Neural cell (in vitro differentiated cells): ENCODE measurements at regions not wholly inside any gene's neighbourhood (a gene's known extent, or its start where the extent isn't known, plus 50 kb on each side); places are given as distances from the start of the nearest gene placed in this dataset.

Experiments
- H2AFZ ChIP-seq: fragments of 200-600, 300-800 bp; sonication (generic), shearing (Covaris generic); 2 replicates; pipeline ENCODE4 v1.6.0; 2014; ENCODE audit warnings: low read depth, mild to moderate bottlenecking, antibody characterized with exemption, low read length, moderate library complexity
- H3F3A ChIP-seq: fragments of 200-600 bp; shearing (Covaris generic); 2 replicates; pipeline ENCODE4 v1.6.1; 2016; ENCODE audit warnings: mild to moderate bottlenecking, moderate library complexity, mixed read lengths, antibody characterized with exemption, low read length; ENCODE audit not compliant: insufficient read depth, poor library complexity, severe bottlenecking
- H3K27ac ChIP-seq: fragments of 200-600, 300-800 bp; sonication (generic), shearing (Covaris generic); 2 replicates; pipeline ENCODE4 v1.5.1; 2014; ENCODE audit warnings: mild to moderate bottlenecking, low read length, moderate library complexity
- H3K27me3 ChIP-seq: fragments of 300-800, 200-600 bp; sonication (generic), shearing (Covaris generic); 2 replicates; pipeline ENCODE4 v1.6.0; 2014; ENCODE audit warnings: mild to moderate bottlenecking, low read depth, low read length, moderate library complexity; ENCODE audit not compliant: insufficient read depth
- H3K36me3 ChIP-seq: fragments of 300-800, 200-600 bp; sonication (generic), shearing (Covaris generic); 2 replicates; pipeline ENCODE4 v1.5.1; 2014; ENCODE audit warnings: mild to moderate bottlenecking, antibody characterized with exemption, low read length, moderate library complexity; ENCODE audit not compliant: insufficient read depth
- H3K4me2 ChIP-seq: fragments of 300-800, 200-600 bp; sonication (generic), shearing (Covaris generic); 2 replicates; pipeline ENCODE4 v1.6.0; 2014; ENCODE audit warnings: mild to moderate bottlenecking, low read length
- H3K4me3 ChIP-seq: fragments of 300-800, 200-600 bp; sonication (generic), shearing (Covaris generic); 2 replicates; pipeline ENCODE4 v1.5.1; 2014; ENCODE audit warnings: mild to moderate bottlenecking, low read length, moderate library complexity
- H3K79me2 ChIP-seq: fragments of 200-600 bp; shearing (Covaris generic); replicated peaks from 2 replicates; pipeline ENCODE4 v1.6.0; 2014; ENCODE audit warnings: mild to moderate bottlenecking, low read length, moderate library complexity; ENCODE audit not compliant: insufficient read depth
- H3K9ac ChIP-seq: fragments of 300-800, 200-600 bp; sonication (generic), shearing (Covaris generic); 2 replicates; pipeline ENCODE4 v1.6.1; 2016; ENCODE audit warnings: mild to moderate bottlenecking, low read length, mixed read lengths
- H3K9me2 ChIP-seq: fragments of 200-600 bp; shearing (Covaris generic); 2 replicates; pipeline ENCODE4 v1.6.1; 2016; ENCODE audit warnings: mild to moderate bottlenecking, low read length, mixed read lengths; ENCODE audit not compliant: insufficient read depth
- H3K9me3 ChIP-seq: fragments of 200-600, 300-800 bp; sonication (generic), shearing (Covaris generic); 2 replicates; pipeline ENCODE4 v1.6.1; 2016; ENCODE audit warnings: mild to moderate bottlenecking, mixed run types, low read length, moderate library complexity, mixed read lengths
- H4K20me1 ChIP-seq: fragments of 200-600 bp; shearing (Covaris generic); 2 replicates; pipeline ENCODE4 v1.6.1; 2016; ENCODE audit warnings: mild to moderate bottlenecking, mixed run types; ENCODE audit not compliant: insufficient read depth
- CTCF ChIP-seq: fragments of 450-650 bp; IDR thresholded peaks from 2 replicates; pipeline ENCODE4 v1.5.1; 2014; ENCODE audit warnings: antibody characterized with exemption, mild to moderate bottlenecking, moderate library complexity; ENCODE audit not compliant: poor library complexity, severe bottlenecking
- EP300 ChIP-seq: fragments of 450-650 bp; conservative IDR thresholded peaks from 2 replicates; pipeline ENCODE4 v1.6.1; 2014; ENCODE audit warnings: antibody characterized with exemption, mild to moderate bottlenecking, moderate library complexity; ENCODE audit not compliant: poor library complexity, severe bottlenecking
- EZH2 ChIP-seq: fragments of 200-600, 300-800 bp; shearing (Covaris generic), sonication (generic); IDR thresholded peaks from 2 replicates; pipeline ENCODE4 v1.6.1; 2014; ENCODE audit warnings: antibody characterized with exemption, low read length, borderline replicate concordance, mild to moderate bottlenecking; ENCODE audit not compliant: insufficient read depth, poor library complexity, severe bottlenecking
- MXI1 ChIP-seq: fragments of 450-650 bp; conservative IDR thresholded peaks from 2 replicates; pipeline ENCODE4 v1.6.1; 2014; ENCODE audit warnings: antibody characterized with exemption, mild to moderate bottlenecking; ENCODE audit not compliant: poor library complexity, severe bottlenecking
- POLR2AphosphoS5 ChIP-seq: IDR thresholded peaks from 2 replicates; pipeline ENCODE4 v1.6.1; 2012
- RAD21 ChIP-seq: fragments of 450-650 bp; conservative IDR thresholded peaks from 2 replicates; pipeline ENCODE4 v1.6.1; 2014; ENCODE audit warnings: antibody characterized with exemption, mild to moderate bottlenecking, moderate library complexity
- REST ChIP-seq: IDR thresholded peaks from 2 replicates; pipeline ENCODE4 v1.6.1; 2012; ENCODE audit warnings: borderline replicate concordance
- SMC3 ChIP-seq: fragments of 450-650 bp; conservative IDR thresholded peaks from 2 replicates; pipeline ENCODE4 v1.6.1; 2014; ENCODE audit warnings: antibody characterized with exemption, mild to moderate bottlenecking, moderate library complexity; ENCODE audit not compliant: poor library complexity
- TAF1 ChIP-seq: IDR thresholded peaks from 2 replicates; pipeline ENCODE4 v1.6.1; 2012; ENCODE audit warnings: low read depth

GRCh38 chr12:16495196-16495595, 110.8 kb downstream of the LMO3 start:
- Histone ChIP-seq H3K36me3 (no peaks in the 10 kb centered on the region), H3K79me2 (no peaks in the 10 kb centered on the region)

More at GRCh38 chr12:16495196-16495595, 110.8 kb downstream of the LMO3 start:
- Histone ChIP-seq H3K9ac (no peak overlapping the region), H3K9me3 (no peaks in the 10 kb centered on the region), H3K27me3 (no peaks in the 10 kb centered on the region), H4K20me1 (no peaks in the 10 kb centered on the region), H3K9me2 (no peaks in the 10 kb centered on the region), H3K4me2 (no peak overlapping the region), H3K4me3 (no peak overlapping the region), H3F3A (no peaks in the 10 kb centered on the region), H2AFZ (no peak overlapping the region), H3K27ac (no peak overlapping the region)
- TF ChIP-seq SMC3 (no peak), EP300 (no peak), MXI1 (no peak), POLR2AphosphoS5 (no peak), TAF1 (no peak), RAD21 (no peak), EZH2 (no peak), CTCF (no peak), REST (no peak)
